Progenitor cell of endocrine pancreas (in vitro differentiated cells): ENCODE measurements at regions not wholly inside any gene's neighbourhood (a gene's known extent, or its start where the extent isn't known, plus 50 kb on each side); places are given as distances from the start of the nearest gene placed in this dataset.

Source experiments
- DNase-seq: peaks from one replicate; pipeline ENCODE4 v3.0.0; 2021; ENCODE audit warnings: low spot score; ENCODE audit not compliant: unreplicated experiment
- H3K27ac Mint-ChIP-seq: 2 replicates; pipeline ENCODE4 v1.8.0; 2021; ENCODE audit warnings: mild to moderate bottlenecking, moderate library complexity, mixed read lengths
- H3K27me3 Mint-ChIP-seq: 2 replicates; pipeline ENCODE4 v1.8.0; 2021; ENCODE audit warnings: mixed read lengths
- H3K36me3 Mint-ChIP-seq: 2 replicates; pipeline ENCODE4 v1.8.0; 2022; ENCODE audit warnings: mixed read lengths; ENCODE audit not compliant: insufficient read depth
- H3K4me1 Mint-ChIP-seq: 2 replicates; pipeline ENCODE4 v1.8.0; 2021; ENCODE audit warnings: low read depth, mixed read lengths
- H3K4me3 Mint-ChIP-seq: 2 replicates; pipeline ENCODE4 v1.8.0; 2021; ENCODE audit warnings: low read depth, mild to moderate bottlenecking, moderate library complexity, mixed read lengths
- H3K9me3 Mint-ChIP-seq: 2 replicates; pipeline ENCODE4 v1.8.0; 2021; ENCODE audit warnings: low read depth, mixed read lengths
- CTCF ChIP-seq: fragments of 200-600 bp; sonication (generic); IDR thresholded peaks from one replicate; pipeline ENCODE4 v1.5.0; 2021; ENCODE audit warnings: antibody characterized with exemption, mild to moderate bottlenecking; ENCODE audit not compliant: unreplicated experiment

- H3K27ac Mint-ChIP-seq = no peak overlapping the region
- no peak for TF ChIP-seq CTCF
- H3K9me3 Mint-ChIP-seq = peaks cover 11% of the 10 kb centered on the region
- no peak overlapping the region for H3K4me3 Mint-ChIP-seq
- no peaks in the 10 kb centered on the region for H3K36me3 Mint-ChIP-seq
- no peaks in the 10 kb centered on the region for H3K27me3 Mint-ChIP-seq
- peaks cover 17% of the 10 kb centered on the region for H3K4me1 Mint-ChIP-seq
- no peak for DNase-seq
These were observed 141.9 kb upstream of the PLEKHG7 start for GRCh38 chr12:92560713-92561542.

GRCh38 chr12:92558806-92559205 lies 144.0 kb upstream of the PLEKHG7 start:
- Mint-ChIP-seq H3K4me3 (no peak overlapping the region), H3K4me1 (peaks cover 18% of the 10 kb centered on the region), H3K27ac (no peak overlapping the region), H3K36me3 (peaks cover 1% of the 10 kb centered on the region), H3K27me3 (no peaks in the 10 kb centered on the region), H3K9me3 (peaks cover 18% of the 10 kb centered on the region)
- DNase-seq = no peak
- TF ChIP-seq CTCF = no peak

- TF ChIP-seq CTCF = no peak
- Mint-ChIP-seq H3K4me1 (peaks cover 18% of the 10 kb centered on the region), H3K4me3 (no peak overlapping the region), H3K27ac (peak overlapping the region; percentile 60), H3K36me3 (peaks cover 1% of the 10 kb centered on the region), H3K9me3 (peaks cover 18% of the 10 kb centered on the region), H3K27me3 (no peaks in the 10 kb centered on the region)
- no peak for DNase-seq
These were observed 144.5 kb upstream of the PLEKHG7 start for GRCh38 chr12:92558215-92558773.

- Mint-ChIP-seq H3K27me3 (no peaks in the 10 kb centered on the region), H3K4me3 (no peak overlapping the region), H3K9me3 (peaks cover 18% of the 10 kb centered on the region), H3K27ac (no peak overlapping the region), H3K4me1 (peaks cover 18% of the 10 kb centered on the region), H3K36me3 (peaks cover 1% of the 10 kb centered on the region)
- no peak for DNase-seq
- TF ChIP-seq CTCF = no peak
These were observed 145.4 kb upstream of the PLEKHG7 start for GRCh38 chr12:92557422-92557724.

GRCh38 chr12:92556637-92557421 lies 146.0 kb upstream of the PLEKHG7 start:
- no peak for TF ChIP-seq CTCF
- peaks cover 14% of the 10 kb centered on the region for H3K9me3 Mint-ChIP-seq

More at GRCh38 chr12:92556637-92557421, 146.0 kb upstream of the PLEKHG7 start:
- DNase-seq = no peak
- no peak overlapping the region for H3K27ac Mint-ChIP-seq
- no peak overlapping the region for H3K4me3 Mint-ChIP-seq
- peaks cover 18% of the 10 kb centered on the region for H3K4me1 Mint-ChIP-seq
- no peaks in the 10 kb centered on the region for H3K27me3 Mint-ChIP-seq
- peaks cover 1% of the 10 kb centered on the region for H3K36me3 Mint-ChIP-seq
